Ovary (tissue), 7 donors: ENCODE measurements at regions not wholly inside any gene's neighbourhood (a gene's known extent, or its start where the extent isn't known, plus 50 kb on each side); places are given as distances from the start of the nearest gene placed in this dataset.

Experiments
- DNase-seq, 5 donors: peaks; one replicate each; pipeline ENCODE4 v3.0.0-alpha.2; 2019 to 2020
- H3K27ac ChIP-seq, 2 donors: fragments of 200-600 bp; one replicate each; pipeline versions ENCODE4 v1.5.1 to v1.8.0; 2019 to 2022
- H3K27me3 ChIP-seq: fragments of 200-600 bp; one replicate; pipeline ENCODE4 v1.8.0; 2022
- H3K36me3 ChIP-seq: fragments of 200-600 bp; sonication (generic); one replicate; pipeline ENCODE4 v1.5.1; 2019
- H3K4me1 ChIP-seq: one replicate; pipeline ENCODE4 v1.8.1; 2013; ENCODE audit warnings: mild to moderate bottlenecking, moderate library complexity; ENCODE audit not compliant: insufficient read depth
- H3K4me3 ChIP-seq: fragments of 200-600 bp; sonication (generic); one replicate; pipeline ENCODE4 v1.5.1; 2017
- H3K9me3 ChIP-seq, 2 donors: fragments of 200-600 bp in 1 of 2; sonication (generic) in 1 of 2; one replicate each; pipeline versions ENCODE4 v1.5.1 to v1.8.1; 2013 to 2019; ENCODE audit warnings: mild to moderate bottlenecking in 1 of 2, moderate library complexity in 1 of 2
- CTCF ChIP-seq, 3 donors: fragments of 450-650 bp in 2 of 3; fragments of 200-600 bp in 1 of 3; IDR thresholded peaks; one replicate each; pipeline versions ENCODE4 v1.5.1 to v1.8.0; 2016 to 2022; ENCODE audit warnings: antibody characterized with exemption in 3 of 3, mild to moderate bottlenecking in 1 of 3
- EP300 ChIP-seq: sonication (generic); formaldehyde crosslinking; IDR thresholded peaks from one replicate; pipeline ENCODE4 v1.6.1; 2017; ENCODE audit warnings: antibody characterized with exemption
- POLR2A ChIP-seq: fragments of 450-650 bp; IDR thresholded peaks from one replicate; pipeline ENCODE4 v1.6.1; 2017; ENCODE audit warnings: antibody characterized with exemption, mild to moderate bottlenecking, moderate library complexity
- WGBS, 3 donors: extraction: QIAGEN DNeasy Blood & Tissue Kit in 1 of 3; methylation state at CpG; one replicate each; pipeline versions ENCODE4 v1.1.5 to v1.1.7; 2013 to 2017; 5-methylcytosine and 5-hydroxymethylcytosine counted together
- intact Hi-C, 4 donors: fragments of 100-400 bp; cut with DNase I; formaldehyde crosslinking; loops; one replicate each; pipeline versions ENCODE4 v1.11.0 to v1.15.1; 2022 to 2023
- donor health status: DM: no; HTN: no; CAD: no; lungs with moderate emphysema.
- donor health status: DM: no; HTN: no; CAD: no.
- donor health status: Bipolar disorder and iron deficiency.
- donor health status: DM: no; HTN: no; CAD: no.
- donor health status: DM: yes; HTN: yes; CAD: no.

GRCh38 chr20:5492937-5493336 is 117.9 kb downstream of the GPCPD1 start:
- TF ChIP-seq EP300 (no peak), CTCF (IDR thresholded peaks at IDR 0.05) (no peak), POLR2A (no peak)
- no peak for DNase-seq
- Histone ChIP-seq H3K27me3 (no peaks in the 10 kb centered on the region), H3K4me1 (no peaks in the 10 kb centered on the region), H3K36me3 (no peaks in the 10 kb centered on the region), H3K9me3 (no peaks in the 10 kb centered on the region), H3K27ac (no peak overlapping the region), H3K4me3 (no peak overlapping the region)
- intact Hi-C loops, result no loop called here
- 93 to 96% (median 93%) methylated on average over 5 of the region's 5 CpGs for WGBS, 3 donors

- TF ChIP-seq EP300, result no peak
- no peak for TF ChIP-seq POLR2A
- TF ChIP-seq CTCF (IDR thresholded peaks at IDR 0.05), result no peak
- Histone ChIP-seq H3K9me3 (no peaks in the 10 kb centered on the region), H3K27ac (no peak overlapping the region), H3K4me1 (no peaks in the 10 kb centered on the region), H3K4me3 (no peak overlapping the region), H3K27me3 (no peaks in the 10 kb centered on the region), H3K36me3 (no peaks in the 10 kb centered on the region)
- WGBS, 3 donors, result 26 to 61% (median 29%) methylated on average over 3 of the region's 3 CpGs
- intact Hi-C loops, result no loop called here
- no peak for DNase-seq
Measured at GRCh38 chr20:5491455-5491854, 119.4 kb downstream of the GPCPD1 start.

GRCh38 chr20:5489601-5490000 is 121.2 kb downstream of the GPCPD1 start:
- TF ChIP-seq CTCF (IDR thresholded peaks at IDR 0.05) (no peak), POLR2A (no peak), EP300 (no peak)
- Histone ChIP-seq H3K36me3 (no peaks in the 10 kb centered on the region), H3K9me3 (no peaks in the 10 kb centered on the region), H3K27ac (no peak overlapping the region), H3K4me1 (no peaks in the 10 kb centered on the region), H3K4me3 (no peak overlapping the region), H3K27me3 (no peaks in the 10 kb centered on the region)
- intact Hi-C loops, result no loop called here
- no peak for DNase-seq
- 80 to 85% (median 84%) methylated on average over 1 of the region's 1 CpG for WGBS, 3 donors

GRCh38 chr20:5488823-5489222 is 122.0 kb downstream of the GPCPD1 start:
- 39 to 58% (median 52%) methylated on average over 2 of the region's 2 CpGs for WGBS, 3 donors
- no peak for DNase-seq
- intact Hi-C loops, result no loop called here
- Histone ChIP-seq H3K27me3 (no peaks in the 10 kb centered on the region), H3K9me3 (no peaks in the 10 kb centered on the region), H3K4me3 (no peak overlapping the region), H3K36me3 (no peaks in the 10 kb centered on the region), H3K27ac (no peak overlapping the region), H3K4me1 (no peaks in the 10 kb centered on the region)
- TF ChIP-seq CTCF (IDR thresholded peaks at IDR 0.05) (no peak), EP300 (no peak), POLR2A (no peak)
